LoVo (cell line): ENCODE measurements at regions not wholly inside any gene's neighbourhood (a gene's known extent, or its start where the extent isn't known, plus 50 kb on each side); places are given as distances from the start of the nearest gene placed in this dataset.

Experiments used
- DNase-seq: peaks from one replicate; pipeline ENCODE4 v3.0.0-alpha.2; 2016; ENCODE audit warnings: low spot score

DNA sequence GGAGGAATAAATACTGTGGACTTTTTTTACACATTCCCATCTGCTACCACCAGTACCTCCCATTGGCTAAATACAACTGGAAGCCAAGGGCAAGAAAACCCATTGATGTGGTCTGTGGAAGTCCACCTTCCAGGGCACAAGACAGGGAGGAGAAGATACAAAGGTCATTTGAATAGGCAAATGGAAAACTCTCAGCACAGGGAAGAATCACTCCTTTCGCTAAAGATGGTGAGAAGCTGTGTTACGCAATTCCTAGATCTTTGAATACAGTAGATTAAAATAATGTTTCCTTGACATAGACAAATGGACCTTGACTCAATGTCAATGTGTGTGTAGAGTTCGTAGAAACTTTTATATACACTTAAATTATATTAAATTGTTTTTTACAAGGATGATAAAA lies 70.9 kb upstream of the ERBB4 start:
- no peak for DNase-seq

DNA sequence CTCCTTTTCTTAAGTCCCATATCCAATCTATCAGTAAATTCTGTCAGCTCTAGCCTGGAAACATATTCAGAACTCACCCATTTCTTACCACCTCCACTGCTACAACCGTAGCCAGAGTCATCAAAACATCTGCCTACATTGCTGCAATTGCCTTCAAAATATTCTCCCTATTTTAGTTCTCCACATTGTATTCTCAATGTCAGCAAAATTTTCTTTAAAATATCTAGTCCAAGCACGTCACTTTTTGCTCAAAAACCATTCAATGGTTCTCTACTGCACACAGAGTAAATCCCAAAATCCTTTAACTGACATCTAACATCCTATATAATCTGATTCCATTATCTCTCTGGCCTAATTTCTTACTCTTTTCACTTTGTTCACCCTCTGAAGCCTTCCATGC lies 68.5 kb upstream of the ERBB4 start:
- DNase-seq, result no peak

DNA sequence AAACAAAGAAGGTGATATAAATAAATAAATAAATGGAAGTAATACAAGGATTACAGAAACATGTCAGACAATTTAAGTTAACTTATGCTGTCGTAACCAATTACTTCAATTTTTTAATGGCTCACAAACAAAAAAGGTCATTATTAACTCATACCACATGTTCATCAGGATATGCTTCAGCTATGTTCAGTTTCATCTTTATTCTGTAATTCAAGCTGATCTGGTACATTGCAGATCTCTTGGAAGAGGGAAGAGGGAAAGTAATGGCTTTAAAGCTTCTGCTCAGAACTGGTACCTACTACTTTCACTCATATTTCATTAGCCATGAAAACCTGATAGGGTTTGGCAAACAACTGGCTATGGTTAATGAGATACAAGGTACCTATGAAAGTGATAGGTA lies 67.6 kb upstream of the ERBB4 start:
- no peak for DNase-seq

DNA sequence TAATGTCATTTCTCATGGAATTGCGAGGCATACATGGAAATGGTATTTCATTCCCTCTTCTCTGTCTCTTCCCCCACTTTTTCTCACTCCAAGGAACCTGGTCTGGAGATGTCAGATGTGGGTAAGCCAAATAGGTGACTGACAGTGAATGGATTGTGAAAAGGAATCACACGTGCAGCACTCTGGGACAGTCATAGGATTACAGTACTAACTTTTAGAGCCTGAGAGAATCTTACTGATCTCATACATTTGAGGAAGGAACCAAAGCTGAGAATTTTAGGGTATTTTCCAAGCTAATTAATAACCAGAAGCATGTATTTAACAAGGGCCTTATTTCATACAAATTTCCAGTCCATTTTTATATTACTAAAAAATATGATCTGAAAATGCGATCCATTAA lies 58.1 kb upstream of the ERBB4 start:
- no peak for DNase-seq

DNA sequence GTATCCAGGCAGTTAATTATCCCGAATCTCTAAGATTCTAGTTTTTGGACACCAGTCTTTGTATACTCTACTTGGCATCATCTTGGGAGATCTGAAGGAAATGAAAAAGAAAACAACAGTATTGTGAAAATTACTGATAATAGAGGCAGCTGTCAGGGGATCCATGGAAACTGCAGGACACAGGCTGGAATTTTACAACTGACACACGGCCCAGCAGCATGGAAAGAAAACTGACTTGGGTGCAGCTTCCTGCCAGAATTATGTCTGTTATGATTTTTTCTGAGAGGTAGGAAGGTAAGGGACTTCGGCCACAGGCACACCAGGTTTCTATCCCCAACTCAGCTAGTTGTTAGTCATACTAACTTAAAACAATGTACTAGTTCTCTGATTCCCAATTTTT lies 57.7 kb upstream of the ERBB4 start:
- no peak for DNase-seq

DNA sequence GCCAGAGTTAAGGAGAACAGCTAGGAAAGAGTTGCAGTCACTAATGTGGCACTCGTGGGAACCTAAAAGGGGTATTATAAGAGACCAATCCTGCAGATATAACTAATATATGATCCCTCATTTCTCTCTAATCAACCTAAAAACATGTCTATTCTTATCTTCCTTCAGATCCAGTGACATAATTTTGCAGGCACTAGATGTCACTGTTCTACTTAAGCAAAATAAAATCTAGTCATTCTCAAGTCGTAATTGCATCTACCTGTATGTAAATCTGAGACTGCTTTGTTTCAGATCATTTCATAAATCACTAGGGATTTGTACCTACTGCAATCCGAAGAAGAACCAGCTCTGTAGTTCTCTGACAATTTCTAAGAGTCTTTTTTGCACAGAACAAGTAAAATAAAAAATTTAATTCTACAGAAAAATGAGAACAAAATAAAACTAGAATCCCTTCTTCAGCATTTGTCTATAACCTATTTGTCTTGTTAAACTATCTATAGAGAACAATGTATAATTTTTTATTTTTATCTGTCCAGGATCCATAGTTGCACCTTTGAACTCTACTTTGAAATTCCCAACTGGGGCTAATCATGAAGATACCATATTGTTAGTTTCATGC lies 56.5 kb upstream of the ERBB4 start:
- peak; percentile 8 for DNase-seq

DNA sequence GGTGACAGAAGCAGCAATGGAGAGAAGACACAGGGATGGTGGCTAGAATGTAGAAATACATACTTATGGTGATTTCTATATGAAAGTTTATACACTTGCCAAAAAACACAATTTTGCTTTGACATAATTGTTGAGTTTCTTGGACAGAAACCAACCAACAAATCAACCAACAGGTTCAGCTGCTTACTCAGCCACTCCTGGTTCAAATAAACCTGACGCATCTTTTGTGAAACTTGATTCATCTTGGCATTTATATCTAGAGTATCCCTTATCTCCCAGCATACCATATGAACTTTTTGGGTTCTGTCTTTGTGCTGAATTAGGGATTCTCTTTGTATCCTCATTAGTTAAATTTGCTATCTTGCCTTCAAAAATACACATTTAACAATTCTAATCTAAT lies 54.1 kb upstream of the ERBB4 start:
- no peak for DNase-seq
